Naive thymus-derived CD4-positive, alpha-beta T cell (primary cell): ENCODE measurements at regions not wholly inside any gene's neighbourhood (a gene's known extent, or its start where the extent isn't known, plus 50 kb on each side); places are given as distances from the start of the nearest gene placed in this dataset.

Experiments
- ATAC-seq: fragments of 150-1000 bp; cut with Tn5 transposase; 2 replicates; pipeline ENCODE4 v1.10.0; 2021; ENCODE audit warnings: mild to moderate bottlenecking, moderate library complexity
- CTCF ChIA-PET: fragments of 350-600 bp; sonication (Branson Sonifier 250); formaldehyde crosslinking; loops from one replicate; lab custom pipeline; 2021; ENCODE audit warnings: antibody characterized with exemption; lab: Charles Lee
- POLR2A ChIA-PET: fragments of 350-600 bp; sonication (Branson Sonifier 250); formaldehyde crosslinking; loops from one replicate; lab custom pipeline; 2021; ENCODE audit warnings: antibody characterized with exemption, inconsistent platforms; lab: Charles Lee
- DNase-seq, 9 donors: peaks; one replicate each; pipeline versions ENCODE4 v3.0.0 to v3.0.0-alpha.2; 2020 to 2022; ENCODE audit warnings: mixed read lengths in 1 of 9
- H3K27ac ChIP-seq: one replicate; pipeline ENCODE4 v1.7.0; 2013; ENCODE audit warnings: mild to moderate bottlenecking, low read depth, low read length, moderate library complexity
- H3K27me3 ChIP-seq, 2 donors: one replicate each; pipeline ENCODE4 v1.7.0; 2013; ENCODE audit warnings: low read length in 2 of 2, mild to moderate bottlenecking in 2 of 2, moderate library complexity in 2 of 2; ENCODE audit not compliant: control insufficient read depth in 2 of 2, insufficient read depth in 2 of 2
- H3K36me3 ChIP-seq, 3 experiments: 1 replicate in 2 of 3; 2 replicates in 1 of 3; pipeline ENCODE4 v1.7.0; 2013; ENCODE audit warnings: low read length in 3 of 3, mild to moderate bottlenecking in 3 of 3, moderate library complexity in 1 of 3; ENCODE audit not compliant: insufficient read depth in 3 of 3, control insufficient read depth in 2 of 3
- H3K4me1 ChIP-seq, 2 donors: one replicate each; pipeline ENCODE4 v1.7.0; 2013; ENCODE audit warnings: low read length in 2 of 2, mild to moderate bottlenecking in 2 of 2, moderate library complexity in 1 of 2; ENCODE audit not compliant: control insufficient read depth in 2 of 2, insufficient read depth in 2 of 2
- H3K4me3 ChIP-seq: 2 replicates; pipeline ENCODE4 v1.7.0; 2013; ENCODE audit warnings: mild to moderate bottlenecking, low read length
- H3K9me3 ChIP-seq, 3 experiments: 1 replicate in 2 of 3; 2 replicates in 1 of 3; pipeline ENCODE4 v1.7.0; 2013; ENCODE audit warnings: low read length in 3 of 3; ENCODE audit not compliant: control insufficient read depth in 2 of 3
- H3K27ac Mint-ChIP-seq, 9 donors: one replicate each; pipeline ENCODE4 v1.8.0; 2020 to 2022; ENCODE audit warnings: mixed read lengths in 9 of 9, mild to moderate bottlenecking in 8 of 9, moderate library complexity in 5 of 9, inconsistent platforms in 2 of 9
- H3K27me3 Mint-ChIP-seq, 5 donors: one replicate each; pipeline ENCODE4 v1.8.0; 2021 to 2022; ENCODE audit warnings: mixed read lengths in 5 of 5, mild to moderate bottlenecking in 1 of 5
- H3K36me3 Mint-ChIP-seq, 5 donors: one replicate each; pipeline ENCODE4 v1.8.0; 2020 to 2022; ENCODE audit warnings: mixed read lengths in 5 of 5, mild to moderate bottlenecking in 3 of 5, inconsistent platforms in 1 of 5
- H3K4me1 Mint-ChIP-seq, 7 donors: one replicate each; pipeline ENCODE4 v1.8.0; 2020 to 2022; ENCODE audit warnings: mixed read lengths in 7 of 7, mild to moderate bottlenecking in 3 of 7, inconsistent platforms in 1 of 7
- H3K4me3 Mint-ChIP-seq, 10 donors: one replicate each; pipeline ENCODE4 v1.8.0; 2020 to 2022; ENCODE audit warnings: mild to moderate bottlenecking in 10 of 10, mixed read lengths in 10 of 10, moderate library complexity in 6 of 10, inconsistent platforms in 2 of 10
- H3K9me3 Mint-ChIP-seq, 11 donors: one replicate each; pipeline ENCODE4 v1.8.0; 2020 to 2022; ENCODE audit warnings: mixed read lengths in 11 of 11, mild to moderate bottlenecking in 4 of 11, inconsistent platforms in 1 of 11, moderate library complexity in 1 of 11
- intact Hi-C, 2 donors: fragments of 100-400 bp; cut with micrococcal nuclease; formaldehyde crosslinking; loops; one replicate each; pipeline ENCODE4 v1.15.1; 2023

- no peak overlapping the region for H3K4me3 ChIP-seq
- H3K9me3 Mint-ChIP-seq: peaks cover 0 to under 1% (median 0%) of the 10 kb centered on the region in 11 donors
- no peaks in the 10 kb centered on the region for H3K36me3 Mint-ChIP-seq
- peak overlapping the region in 4 of 9 donors; percentile 15 to 34 (median 18) for H3K27ac Mint-ChIP-seq
- H3K4me1 Mint-ChIP-seq: peaks cover 5 to 12% (median 7%) of the 10 kb centered on the region in 7 donors
- intact Hi-C loops: no loop called here
- no peaks in the 10 kb centered on the region for H3K9me3 ChIP-seq
- no peaks in the 10 kb centered on the region for H3K4me1 ChIP-seq
- ATAC-seq (peak; percentile 86), DNase-seq (peak in 4 of 9 donors; percentile 18 to 39 (median 24))
- no peaks in the 10 kb centered on the region for H3K27me3 Mint-ChIP-seq
- no peaks in the 10 kb centered on the region for H3K36me3 ChIP-seq
- ChIA-PET CTCF (no interaction called here), POLR2A (no interaction called here)
- no peak overlapping the region for H3K27ac ChIP-seq
- H3K27me3 ChIP-seq: no peaks in the 10 kb centered on the region
- H3K4me3 Mint-ChIP-seq: peak overlapping the region in 1 of 10 donors; percentile 16
These were observed 120.3 kb upstream of the UXS1 start for GRCh38 chr2:106314444-106314843.

- ATAC-seq: no peak
- H3K36me3 Mint-ChIP-seq: no peaks in the 10 kb centered on the region
- Histone ChIP-seq H3K4me3 (no peak overlapping the region), H3K27ac (no peak overlapping the region), H3K36me3 (no peaks in the 10 kb centered on the region), H3K4me1 (no peaks in the 10 kb centered on the region), H3K27me3 (no peaks in the 10 kb centered on the region), H3K9me3 (no peaks in the 10 kb centered on the region)
- ChIA-PET CTCF (no interaction called here), POLR2A (no interaction called here)
- H3K27me3 Mint-ChIP-seq: peaks cover 0 to 16% (median 0%) of the 10 kb centered on the region in 5 donors
- no peak overlapping the region for H3K4me3 Mint-ChIP-seq
- peaks cover 0 to 2% (median 0%) of the 10 kb centered on the region in 11 donors for H3K9me3 Mint-ChIP-seq
- H3K27ac Mint-ChIP-seq: no peak overlapping the region
- peaks cover 5 to 12% (median 7%) of the 10 kb centered on the region in 7 donors for H3K4me1 Mint-ChIP-seq
- intact Hi-C loops: no loop called here
- no peak for DNase-seq
These were observed 116.9 kb upstream of the UXS1 start for GRCh38 chr2:106311041-106311370.

- CTCF ChIA-PET: no interaction called here
- no peak overlapping the region for H3K27ac ChIP-seq
- Mint-ChIP-seq H3K36me3 (no peaks in the 10 kb centered on the region), H3K27me3 (peaks cover 0 to 26% (median 0%) of the 10 kb centered on the region in 5 donors), H3K4me3 (no peak overlapping the region), H3K4me1 (no peaks in the 10 kb centered on the region), H3K27ac (no peak overlapping the region), H3K9me3 (peaks cover 0 to 2% (median 0%) of the 10 kb centered on the region in 11 donors)
- H3K9me3 ChIP-seq: no peaks in the 10 kb centered on the region
- H3K4me3 ChIP-seq: no peak overlapping the region
- intact Hi-C loops: no loop called here
- POLR2A ChIA-PET: no interaction called here
- no peaks in the 10 kb centered on the region for H3K4me1 ChIP-seq
- no peaks in the 10 kb centered on the region for H3K36me3 ChIP-seq
- ATAC-seq (no peak), DNase-seq (no peak)
- H3K27me3 ChIP-seq: no peaks in the 10 kb centered on the region
These were observed 113.8 kb upstream of the UXS1 start for GRCh38 chr2:106307860-106308259.

GRCh38 chr2:106306387-106306786, 112.3 kb upstream of the UXS1 start:
- intact Hi-C loops: no loop called here
- no peaks in the 10 kb centered on the region for H3K36me3 ChIP-seq
- no peak for ATAC-seq
- no peaks in the 10 kb centered on the region for H3K4me1 ChIP-seq
- no peaks in the 10 kb centered on the region for H3K36me3 Mint-ChIP-seq
- no peak overlapping the region for H3K27ac Mint-ChIP-seq
- no peak overlapping the region for H3K27ac ChIP-seq
- no peaks in the 10 kb centered on the region for H3K9me3 ChIP-seq
- no peaks in the 10 kb centered on the region for H3K4me1 Mint-ChIP-seq
- no peak overlapping the region for H3K4me3 Mint-ChIP-seq
- no peak for DNase-seq
- POLR2A ChIA-PET: no interaction called here
- H3K4me3 ChIP-seq: no peak overlapping the region
- peaks cover 0 to 2% (median 0%) of the 10 kb centered on the region in 11 donors for H3K9me3 Mint-ChIP-seq
- CTCF ChIA-PET: no interaction called here
- peaks cover 0 to 26% (median 0%) of the 10 kb centered on the region in 5 donors for H3K27me3 Mint-ChIP-seq
- H3K27me3 ChIP-seq: no peaks in the 10 kb centered on the region

GRCh38 chr2:106304612-106305184, 110.6 kb upstream of the UXS1 start:
- Mint-ChIP-seq H3K4me1 (no peaks in the 10 kb centered on the region), H3K27ac (no peak overlapping the region), H3K9me3 (peaks cover 0 to 2% (median 0%) of the 10 kb centered on the region in 11 donors), H3K27me3 (peaks cover 0 to 26% (median 0%) of the 10 kb centered on the region in 5 donors), H3K36me3 (no peaks in the 10 kb centered on the region), H3K4me3 (no peak overlapping the region)
- H3K27ac ChIP-seq: no peak overlapping the region
- no peaks in the 10 kb centered on the region for H3K9me3 ChIP-seq
- intact Hi-C loops: no loop called here
- CTCF ChIA-PET: no interaction called here
- no peaks in the 10 kb centered on the region for H3K4me1 ChIP-seq
- POLR2A ChIA-PET: no interaction called here
- ATAC-seq: no peak
- H3K27me3 ChIP-seq: no peaks in the 10 kb centered on the region
- H3K36me3 ChIP-seq: no peaks in the 10 kb centered on the region
- H3K4me3 ChIP-seq: no peak overlapping the region
- no peak for DNase-seq

GRCh38 chr2:106299696-106300095, 105.6 kb upstream of the UXS1 start:
- intact Hi-C loops: no loop called here
- H3K36me3 ChIP-seq: no peaks in the 10 kb centered on the region
- H3K27me3 Mint-ChIP-seq: peaks cover 0 to 7% (median 2%) of the 10 kb centered on the region in 5 donors
- H3K27ac Mint-ChIP-seq: no peak overlapping the region
- no peak overlapping the region for H3K4me3 Mint-ChIP-seq
- H3K9me3 Mint-ChIP-seq: no peaks in the 10 kb centered on the region
- POLR2A ChIA-PET: interaction anchor here (0.7 kb wide), 1 partner anchor 190 kb away, joined by 3 read pairs; no protein-coding TSS in a partner anchor
- DNase-seq (no peak), ATAC-seq (no peak)
- H3K36me3 Mint-ChIP-seq: no peaks in the 10 kb centered on the region
- no peaks in the 10 kb centered on the region for H3K4me1 ChIP-seq
- no peak overlapping the region for H3K27ac ChIP-seq
- CTCF ChIA-PET: no interaction called here
- no peaks in the 10 kb centered on the region for H3K9me3 ChIP-seq
- H3K27me3 ChIP-seq: no peaks in the 10 kb centered on the region
- no peaks in the 10 kb centered on the region for H3K4me1 Mint-ChIP-seq
- H3K4me3 ChIP-seq: no peak overlapping the region

- H3K27ac ChIP-seq: no peak overlapping the region
- intact Hi-C loops: no loop called here
- DNase-seq (no peak), ATAC-seq (no peak)
- H3K36me3 ChIP-seq: no peaks in the 10 kb centered on the region
- no peaks in the 10 kb centered on the region for H3K4me1 ChIP-seq
- POLR2A ChIA-PET: interaction anchor here (0.6 kb wide), 1 partner anchor 24 kb away, joined by 3 read pairs; no protein-coding TSS in a partner anchor
- H3K27me3 ChIP-seq: no peaks in the 10 kb centered on the region
- no peaks in the 10 kb centered on the region for H3K4me1 Mint-ChIP-seq
- no peak overlapping the region for H3K4me3 Mint-ChIP-seq
- no peak overlapping the region for H3K4me3 ChIP-seq
- no peaks in the 10 kb centered on the region for H3K36me3 Mint-ChIP-seq
- no peaks in the 10 kb centered on the region for H3K9me3 ChIP-seq
- CTCF ChIA-PET: no interaction called here
- no peak overlapping the region for H3K27ac Mint-ChIP-seq
- no peaks in the 10 kb centered on the region for H3K9me3 Mint-ChIP-seq
- H3K27me3 Mint-ChIP-seq: peaks cover 0 to 6% (median 0%) of the 10 kb centered on the region in 5 donors
These were observed 102.2 kb upstream of the UXS1 start for GRCh38 chr2:106296182-106296815.
